Liver (tissue), 7 donors: ENCODE measurements at regions not wholly inside any gene's neighbourhood (a gene's known extent, or its start where the extent isn't known, plus 50 kb on each side); places are given as distances from the start of the nearest gene placed in this dataset.

Experiments used
- DNase-seq: peaks from one replicate; pipeline ENCODE4 v3.0.0-alpha.2; 2017; ENCODE audit warnings: low spot score
- H3K27ac ChIP-seq, 2 donors: one replicate each; pipeline ENCODE4 v1.7.0; 2013; ENCODE audit warnings: inconsistent platforms in 2 of 2, low read length in 2 of 2, control low read depth in 1 of 2, low read depth in 1 of 2, mild to moderate bottlenecking in 1 of 2
- H3K27me3 ChIP-seq, 4 donors: one replicate each; pipeline versions ENCODE4 v1.6.1 to v1.7.0; 2013; ENCODE audit warnings: low read length in 3 of 4, inconsistent platforms in 1 of 4, mild to moderate bottlenecking in 1 of 4, moderate library complexity in 1 of 4; ENCODE audit not compliant: control insufficient read depth in 4 of 4, insufficient read depth in 4 of 4
- H3K36me3 ChIP-seq, 4 donors: one replicate each; pipeline versions ENCODE4 v1.6.1 to v1.7.0; 2013; ENCODE audit warnings: low read length in 3 of 4, mild to moderate bottlenecking in 3 of 4, low read depth in 1 of 4, moderate library complexity in 1 of 4; ENCODE audit not compliant: control insufficient read depth in 4 of 4, insufficient read depth in 3 of 4
- H3K4me1 ChIP-seq, 4 donors: one replicate each; pipeline versions ENCODE4 v1.6.1 to v1.7.0; 2013; ENCODE audit warnings: low read length in 3 of 4, mild to moderate bottlenecking in 3 of 4, moderate library complexity in 1 of 4; ENCODE audit not compliant: control insufficient read depth in 4 of 4, insufficient read depth in 4 of 4
- H3K4me3 ChIP-seq, 3 donors: one replicate each; pipeline versions ENCODE4 v1.6.1 to v1.7.0; 2013; ENCODE audit warnings: low read length in 3 of 3, control low read depth in 1 of 3, low read depth in 1 of 3, mild to moderate bottlenecking in 1 of 3
- H3K9ac ChIP-seq, 2 donors: one replicate each; pipeline ENCODE4 v1.7.0; 2013; ENCODE audit warnings: low read length in 2 of 2, mild to moderate bottlenecking in 2 of 2, moderate library complexity in 2 of 2, control low read depth in 1 of 2, low read depth in 1 of 2
- H3K9me3 ChIP-seq, 4 donors: one replicate each; pipeline versions ENCODE4 v1.6.1 to v1.7.0; 2013; ENCODE audit warnings: low read length in 3 of 4; ENCODE audit not compliant: control insufficient read depth in 4 of 4
- EGR1 ChIP-seq, 2 donors: IDR thresholded peaks; 2 replicates each; pipeline ENCODE4 v1.6.1; 2016 to 2018; ENCODE audit warnings: antibody characterized with exemption in 2 of 2, low read depth in 2 of 2
- FOXA2 ChIP-seq: IDR thresholded peaks from 2 replicates; pipeline ENCODE4 v1.6.1; 2016; ENCODE audit warnings: antibody characterized with exemption
- GABPA ChIP-seq, 2 donors: IDR thresholded peaks in 1 of 2; conservative IDR thresholded peaks in 1 of 2; 2 replicates each; pipeline ENCODE4 v1.6.1; 2016; ENCODE audit warnings: antibody characterized with exemption in 2 of 2, mild to moderate bottlenecking in 1 of 2, moderate library complexity in 1 of 2
- HNF4A ChIP-seq, 2 donors: conservative IDR thresholded peaks; 2 replicates each; pipeline ENCODE4 v1.6.1; 2016; ENCODE audit warnings: antibody characterized with exemption in 2 of 2, mild to moderate bottlenecking in 2 of 2
- HNF4G ChIP-seq: IDR thresholded peaks from 2 replicates; pipeline ENCODE4 v1.6.1; 2016; ENCODE audit warnings: antibody characterized with exemption
- JUND ChIP-seq, 2 donors: IDR thresholded peaks; 2 replicates each; pipeline ENCODE4 v1.6.1; 2016; ENCODE audit warnings: antibody characterized with exemption in 2 of 2
- NR2F2 ChIP-seq: IDR thresholded peaks from 2 replicates; pipeline ENCODE4 v1.6.1; 2016; ENCODE audit warnings: antibody characterized with exemption
- RAD21 ChIP-seq, 2 donors: IDR thresholded peaks; 2 replicates each; pipeline ENCODE4 v1.6.1; 2016; ENCODE audit warnings: antibody characterized with exemption in 2 of 2, mild to moderate bottlenecking in 2 of 2
- RXRA ChIP-seq, 2 donors: IDR thresholded peaks; 2 replicates each; pipeline ENCODE4 v1.6.1; 2017 to 2018; ENCODE audit warnings: antibody characterized with exemption in 2 of 2, mild to moderate bottlenecking in 1 of 2
- SP1 ChIP-seq: IDR thresholded peaks from 2 replicates; pipeline ENCODE4 v1.6.1; 2018; ENCODE audit warnings: antibody characterized with exemption, mild to moderate bottlenecking
- YY1 ChIP-seq: IDR thresholded peaks from 2 replicates; pipeline ENCODE4 v1.6.1; 2016; ENCODE audit warnings: antibody characterized with exemption, mild to moderate bottlenecking
- WGBS: extraction: QIAGEN DNeasy Blood & Tissue Kit; methylation state at CpG from one replicate; pipeline ENCODE4 v1.1.7; 2013; 5-methylcytosine and 5-hydroxymethylcytosine counted together
- TF ChIP-seq, protein P1 (sequence below): IDR thresholded peaks from 2 replicates; pipeline ENCODE4 v1.6.1; 2016; ENCODE audit warnings: antibody characterized with exemption
- TF ChIP-seq, protein P2 (sequence below): IDR thresholded peaks from 2 replicates; pipeline ENCODE4 v1.6.1; 2016; ENCODE audit warnings: antibody characterized with exemption
- TF ChIP-seq, protein P3 (sequence below): IDR thresholded peaks from 2 replicates; pipeline ENCODE4 v1.6.1; 2016; ENCODE audit warnings: antibody characterized with exemption, mild to moderate bottlenecking
- TF ChIP-seq, protein P4 (sequence below): IDR thresholded peaks from 2 replicates; pipeline ENCODE4 v1.6.1; 2016; ENCODE audit warnings: antibody characterized with exemption
- donor health status: healthy.
- donor health status: healthy.
- donor health status: healthy.
- donor health status: healthy.

DNA sequence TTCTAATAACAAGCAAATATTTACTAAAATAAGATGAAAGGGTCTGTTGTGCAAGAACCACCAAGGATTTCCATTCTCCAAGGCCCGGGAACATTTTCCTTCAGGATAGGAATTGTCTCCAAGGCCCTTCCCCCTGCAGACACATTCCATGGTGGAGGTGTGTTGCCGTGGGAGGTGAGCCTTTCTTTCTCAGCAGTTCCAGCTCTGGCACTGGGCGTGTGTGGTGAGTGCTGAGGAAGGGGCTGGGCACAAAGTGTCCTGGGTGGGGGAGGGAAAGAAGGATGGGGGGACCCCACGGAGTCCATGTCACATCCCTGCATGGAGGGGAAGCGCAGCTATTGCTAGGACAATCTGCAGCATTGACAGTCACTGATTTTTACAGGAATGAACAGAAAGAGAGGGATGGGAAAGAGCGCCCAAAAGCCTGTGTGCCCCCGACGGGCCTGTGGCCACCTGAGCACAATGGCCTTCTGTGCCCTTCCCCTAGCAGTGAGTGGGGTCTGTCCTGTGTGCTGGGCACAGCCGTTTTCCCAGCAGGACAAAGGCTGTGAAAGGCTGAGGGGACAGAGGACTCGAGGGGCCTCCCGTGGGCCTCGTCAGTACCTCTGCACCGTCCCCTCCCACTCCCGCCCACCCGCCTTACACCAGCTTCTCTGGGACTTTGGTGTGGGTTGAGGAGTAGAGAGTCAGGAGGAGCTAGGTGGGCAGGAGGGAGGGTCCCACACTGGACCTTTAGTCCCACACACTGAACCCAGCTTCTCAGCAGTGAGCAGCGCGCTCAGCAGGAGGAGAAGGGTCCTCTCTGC is 79.8 kb downstream of the PTGR3 start:
- no peak for TF ChIP-seq SP1
- TF ChIP-seq RXRA (IDR thresholded peaks at IDR 0.05) = no peak
- TF ChIP-seq, protein P1, sequence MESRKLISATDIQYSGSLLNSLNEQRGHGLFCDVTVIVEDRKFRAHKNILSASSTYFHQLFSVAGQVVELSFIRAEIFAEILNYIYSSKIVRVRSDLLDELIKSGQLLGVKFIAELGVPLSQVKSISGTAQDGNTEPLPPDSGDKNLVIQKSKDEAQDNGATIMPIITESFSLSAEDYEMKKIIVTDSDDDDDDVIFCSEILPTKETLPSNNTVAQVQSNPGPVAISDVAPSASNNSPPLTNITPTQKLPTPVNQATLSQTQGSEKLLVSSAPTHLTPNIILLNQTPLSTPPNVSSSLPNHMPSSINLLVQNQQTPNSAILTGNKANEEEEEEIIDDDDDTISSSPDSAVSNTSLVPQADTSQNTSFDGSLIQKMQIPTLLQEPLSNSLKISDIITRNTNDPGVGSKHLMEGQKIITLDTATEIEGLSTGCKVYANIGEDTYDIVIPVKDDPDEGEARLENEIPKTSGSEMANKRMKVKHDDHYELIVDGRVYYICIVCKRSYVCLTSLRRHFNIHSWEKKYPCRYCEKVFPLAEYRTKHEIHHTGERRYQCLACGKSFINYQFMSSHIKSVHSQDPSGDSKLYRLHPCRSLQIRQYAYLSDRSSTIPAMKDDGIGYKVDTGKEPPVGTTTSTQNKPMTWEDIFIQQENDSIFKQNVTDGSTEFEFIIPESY = no peak
- TF ChIP-seq, protein P2, sequence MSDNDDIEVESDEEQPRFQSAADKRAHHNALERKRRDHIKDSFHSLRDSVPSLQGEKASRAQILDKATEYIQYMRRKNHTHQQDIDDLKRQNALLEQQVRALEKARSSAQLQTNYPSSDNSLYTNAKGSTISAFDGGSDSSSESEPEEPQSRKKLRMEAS = no peak
- TF ChIP-seq GABPA (IDR thresholded peaks at IDR 0.05 in 1 of 2, conservative IDR thresholded peaks at IDR 0.05 in 1 of 2) = no peak
- TF ChIP-seq, protein P3, sequence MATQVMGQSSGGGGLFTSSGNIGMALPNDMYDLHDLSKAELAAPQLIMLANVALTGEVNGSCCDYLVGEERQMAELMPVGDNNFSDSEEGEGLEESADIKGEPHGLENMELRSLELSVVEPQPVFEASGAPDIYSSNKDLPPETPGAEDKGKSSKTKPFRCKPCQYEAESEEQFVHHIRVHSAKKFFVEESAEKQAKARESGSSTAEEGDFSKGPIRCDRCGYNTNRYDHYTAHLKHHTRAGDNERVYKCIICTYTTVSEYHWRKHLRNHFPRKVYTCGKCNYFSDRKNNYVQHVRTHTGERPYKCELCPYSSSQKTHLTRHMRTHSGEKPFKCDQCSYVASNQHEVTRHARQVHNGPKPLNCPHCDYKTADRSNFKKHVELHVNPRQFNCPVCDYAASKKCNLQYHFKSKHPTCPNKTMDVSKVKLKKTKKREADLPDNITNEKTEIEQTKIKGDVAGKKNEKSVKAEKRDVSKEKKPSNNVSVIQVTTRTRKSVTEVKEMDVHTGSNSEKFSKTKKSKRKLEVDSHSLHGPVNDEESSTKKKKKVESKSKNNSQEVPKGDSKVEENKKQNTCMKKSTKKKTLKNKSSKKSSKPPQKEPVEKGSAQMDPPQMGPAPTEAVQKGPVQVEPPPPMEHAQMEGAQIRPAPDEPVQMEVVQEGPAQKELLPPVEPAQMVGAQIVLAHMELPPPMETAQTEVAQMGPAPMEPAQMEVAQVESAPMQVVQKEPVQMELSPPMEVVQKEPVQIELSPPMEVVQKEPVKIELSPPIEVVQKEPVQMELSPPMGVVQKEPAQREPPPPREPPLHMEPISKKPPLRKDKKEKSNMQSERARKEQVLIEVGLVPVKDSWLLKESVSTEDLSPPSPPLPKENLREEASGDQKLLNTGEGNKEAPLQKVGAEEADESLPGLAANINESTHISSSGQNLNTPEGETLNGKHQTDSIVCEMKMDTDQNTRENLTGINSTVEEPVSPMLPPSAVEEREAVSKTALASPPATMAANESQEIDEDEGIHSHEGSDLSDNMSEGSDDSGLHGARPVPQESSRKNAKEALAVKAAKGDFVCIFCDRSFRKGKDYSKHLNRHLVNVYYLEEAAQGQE = no peak
- no peak for TF ChIP-seq JUND (IDR thresholded peaks at IDR 0.05)
- no peak for TF ChIP-seq YY1
- TF ChIP-seq HNF4G = no peak
- TF ChIP-seq, protein P4, sequence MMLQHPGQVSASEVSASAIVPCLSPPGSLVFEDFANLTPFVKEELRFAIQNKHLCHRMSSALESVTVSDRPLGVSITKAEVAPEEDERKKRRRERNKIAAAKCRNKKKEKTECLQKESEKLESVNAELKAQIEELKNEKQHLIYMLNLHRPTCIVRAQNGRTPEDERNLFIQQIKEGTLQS = no peak
- TF ChIP-seq FOXA2 = no peak
- no peak for TF ChIP-seq RAD21 (IDR thresholded peaks at IDR 0.05)
- DNase-seq = no peak

DNA sequence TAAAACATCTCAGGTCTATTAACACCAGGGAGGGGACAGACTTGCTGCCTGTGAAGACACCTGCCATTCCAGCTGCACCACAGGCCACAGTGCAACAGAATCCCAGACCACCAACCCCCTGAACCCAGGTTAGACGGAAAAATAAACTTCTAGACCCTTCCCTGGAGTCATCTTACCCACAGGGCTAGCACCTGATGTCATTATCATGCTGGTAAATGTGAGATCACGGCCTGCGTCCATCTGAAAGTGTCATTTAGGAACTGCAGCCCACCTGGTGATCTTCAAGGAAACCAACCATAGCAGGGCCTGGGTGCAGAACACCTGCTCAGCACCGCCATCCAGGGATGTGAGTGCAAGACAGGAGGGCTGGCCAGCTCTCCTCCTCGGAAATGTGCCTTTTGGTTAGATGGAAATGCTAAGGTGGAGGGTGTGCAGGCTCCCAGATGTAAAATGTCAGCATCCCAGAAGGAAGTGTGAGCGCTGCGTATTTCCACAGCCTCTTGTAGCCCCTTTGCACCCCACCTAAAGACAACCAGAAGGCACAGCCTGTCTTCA is 80.8 kb downstream of the PTGR3 start:
- no peak overlapping the region for H3K27ac ChIP-seq
- H3K36me3 ChIP-seq = no peaks in the 10 kb centered on the region
- H3K4me3 ChIP-seq = no peak overlapping the region
- no peaks in the 10 kb centered on the region for H3K27me3 ChIP-seq
- no peaks in the 10 kb centered on the region for H3K9me3 ChIP-seq
- no peak for TF ChIP-seq EGR1 (IDR thresholded peaks at IDR 0.05; ENCODE audit: low read depth in 2 of 2)
- no peak for TF ChIP-seq HNF4A (conservative IDR thresholded peaks at IDR 0.05)
- TF ChIP-seq RXRA (IDR thresholded peaks at IDR 0.05) = no peak
- no peak for TF ChIP-seq NR2F2
- TF ChIP-seq RAD21 (IDR thresholded peaks at IDR 0.05) = no peak
- no peak for TF ChIP-seq FOXA2
- TF ChIP-seq, protein P2 = no peak
- TF ChIP-seq, protein P4 = no peak
- no peak for DNase-seq
- no peak overlapping the region for H3K9ac ChIP-seq
- WGBS = 91% methylated on average over 7 of the region's 7 CpGs
- H3K4me1 ChIP-seq = no peaks in the 10 kb centered on the region

More for the DNA sequence above, 79.8 kb downstream of the PTGR3 start:
- WGBS = 90% methylated on average over 17 of the region's 17 CpGs
- Histone ChIP-seq H3K27ac (no peak overlapping the region), H3K9ac (no peak overlapping the region), H3K9me3 (no peaks in the 10 kb centered on the region), H3K4me3 (no peak overlapping the region), H3K27me3 (no peaks in the 10 kb centered on the region), H3K4me1 (no peaks in the 10 kb centered on the region), H3K36me3 (no peaks in the 10 kb centered on the region)
